Panc1 (cell line): ENCODE measurements at regions not wholly inside any gene's neighbourhood (a gene's known extent, or its start where the extent isn't known, plus 50 kb on each side); places are given as distances from the start of the nearest gene placed in this dataset.

Experiments
- ATAC-seq: fragments of 200-7000 bp; cut with Tn5 transposase; 2 replicates; pipeline ENCODE4 v1.9.1; 2020; ENCODE audit warnings: mild to moderate bottlenecking, moderate library complexity
- BruUV-seq: library from RNA; stranded (reverse); fragments of 400-500 nt; replicated peaks from 2 replicates; lab custom pipeline; 2021; lab: Mats Ljungman, UMichigan
- CTCF ChIA-PET: fragments of 300-600 bp; sonication (Branson Sonifier 250); formaldehyde crosslinking; loops from one replicate; lab custom pipeline; 2022; ENCODE audit warnings: antibody characterized with exemption; lab: Charles Lee
- POLR2A ChIA-PET: fragments of 300-600 bp; sonication (Branson Sonifier 250); formaldehyde crosslinking; loops from one replicate; lab custom pipeline; 2022; ENCODE audit warnings: antibody characterized with exemption; lab: Charles Lee
- DNase-seq: peaks from one replicate; pipeline ENCODE4 v3.0.0-alpha.2; 2010; ENCODE audit warnings: low read depth, low spot score
- H3K27ac ChIP-seq: 2 replicates; pipeline ENCODE4 v1.5.1; 2011; ENCODE audit warnings: mild to moderate bottlenecking, low read length, inconsistent platforms
- H3K27me3 ChIP-seq: fragments of 200-500 bp; sonication (Bioruptor generic); 2 replicates; pipeline ENCODE4 v1.6.0; 2014; ENCODE audit warnings: low read length, inconsistent platforms; ENCODE audit not compliant: control insufficient read depth, insufficient read depth
- H3K36me3 ChIP-seq: fragments of 200-500 bp; sonication (Bioruptor generic); 2 replicates; pipeline ENCODE4 v1.5.1; 2014; ENCODE audit warnings: inconsistent platforms, mild to moderate bottlenecking, low read length, moderate library complexity; ENCODE audit not compliant: control insufficient read depth, insufficient read depth
- H3K4me1 ChIP-seq: 2 replicates; pipeline ENCODE4 v1.5.1; 2011; ENCODE audit warnings: inconsistent platforms, mild to moderate bottlenecking, low read length, moderate library complexity; ENCODE audit not compliant: control insufficient read depth, insufficient read depth
- H3K4me3 ChIP-seq, 2 experiments: 2 replicates each; pipeline ENCODE4 v1.5.1; 2011 to 2012; ENCODE audit warnings: low read depth in 2 of 2, low read length in 2 of 2, mild to moderate bottlenecking in 2 of 2, inconsistent platforms in 1 of 2, moderate library complexity in 1 of 2
- H3K9me3 ChIP-seq: fragments of 200-500 bp; sonication (Bioruptor generic); 2 replicates; pipeline ENCODE4 v1.5.1; 2014; ENCODE audit warnings: low read depth, mild to moderate bottlenecking, inconsistent platforms, low read length, moderate library complexity; ENCODE audit not compliant: control insufficient read depth, insufficient read depth
- POLR2AphosphoS5 ChIP-seq: IDR thresholded peaks from 2 replicates; pipeline ENCODE4 v1.6.1; 2012; ENCODE audit warnings: mild to moderate bottlenecking, low read depth, low read length, moderate library complexity
- SIN3A ChIP-seq: IDR thresholded peaks from 2 replicates; pipeline ENCODE4 v1.6.1; 2012; ENCODE audit warnings: low read depth, mild to moderate bottlenecking, low read length, moderate library complexity, borderline replicate concordance; ENCODE audit not compliant: insufficient read depth
- TCF7L2 ChIP-seq: IDR thresholded peaks from 2 replicates; pipeline ENCODE4 v1.6.1; 2011; ENCODE audit warnings: mild to moderate bottlenecking, low read depth, low read length, inconsistent platforms
- in situ Hi-C: cut with HindIII; loops from 2 replicates; pipeline ENCODE4 v1.10.0; 2016; ENCODE audit warnings: low sequenced_read_pairs, low pct_unique_long_range_greater_than_20kb
- intact Hi-C: fragments of 100-400 bp; cut with micrococcal nuclease; formaldehyde crosslinking; loops from one replicate; pipeline ENCODE4 v1.10.0; 2022; ENCODE audit not compliant: unreplicated experiment
- TF ChIP-seq, protein P1 (sequence below): fragments of 450-650 bp; IDR thresholded peaks from 2 replicates; pipeline ENCODE4 v1.5.1; 2017; ENCODE audit warnings: mild to moderate bottlenecking
- TF ChIP-seq, protein P2 (sequence below), 2 experiments: IDR thresholded peaks; 2 replicates each; pipeline ENCODE4 v1.6.1; 2011 to 2012; ENCODE audit warnings: low read depth in 2 of 2, control low read depth in 1 of 2, low read length in 1 of 2, mild to moderate bottlenecking in 1 of 2, moderate library complexity in 1 of 2; ENCODE audit not compliant: insufficient read depth in 1 of 2

DNA sequence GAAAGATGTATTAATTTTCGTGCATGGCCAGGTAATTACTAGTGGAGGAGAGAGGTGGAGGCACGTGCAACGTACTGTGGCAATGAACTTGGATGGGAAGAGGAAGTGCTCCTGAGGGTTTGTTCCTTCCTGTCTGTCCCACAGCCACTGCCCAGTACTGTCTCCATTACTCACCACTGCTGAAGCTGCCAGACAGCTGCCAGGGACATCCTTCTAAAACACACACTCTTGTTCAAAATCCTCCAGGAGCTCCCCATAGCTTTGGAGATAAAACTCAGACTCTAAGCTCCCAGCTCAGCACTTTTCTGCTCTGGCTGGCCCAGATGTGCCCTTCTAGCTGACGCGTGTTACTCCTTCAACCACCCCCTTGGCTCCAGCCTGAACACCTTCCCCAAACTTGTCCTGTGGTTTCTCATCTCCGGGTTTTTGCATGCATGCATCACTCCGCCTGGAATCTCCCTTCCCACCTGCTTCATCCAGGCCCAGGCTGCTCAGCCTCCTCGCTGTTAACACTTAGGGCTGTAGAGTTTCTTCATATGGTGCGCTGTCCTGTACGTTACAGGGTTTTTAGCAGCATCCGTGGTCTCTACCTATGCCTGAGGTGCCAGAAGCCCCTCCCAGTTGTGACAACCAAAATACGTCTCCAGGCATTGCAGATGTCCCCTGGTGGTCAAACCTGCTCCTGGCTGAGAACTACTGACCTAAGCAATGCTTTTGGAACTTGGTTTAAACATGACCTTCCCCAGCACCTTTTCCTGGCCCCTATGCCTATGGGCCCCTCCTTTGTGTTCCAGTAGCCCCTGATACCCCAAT, 69.5 kb downstream of the C11orf91 start:
- no TSS peak for BruUV-seq
- H3K36me3 ChIP-seq: no peaks in the 10 kb centered on the region
- CTCF ChIA-PET: interaction anchor here (0.6 kb wide), 1 partner anchor 32 kb away, joined by 15 read pairs; no protein-coding TSS in a partner anchor
- ATAC-seq: no peak; the same call in 1 of the 2 replicates
- no peaks in the 10 kb centered on the region for H3K27me3 ChIP-seq
- DNase-seq: no peak
- no peaks in the 10 kb centered on the region for H3K9me3 ChIP-seq
- no peak overlapping the region for H3K4me3 ChIP-seq
- 0 out of 2 replicates have a peak, but pooled peaks cover 3% of the 10 kb centered on the region for H3K4me1 ChIP-seq
- intact Hi-C loops (no loop called here), in situ Hi-C loops (no loop called here)
- POLR2A ChIA-PET: no interaction called here
- H3K27ac ChIP-seq: no peak overlapping the region
- TF ChIP-seq POLR2AphosphoS5 (no peak), TCF7L2 (no peak)
- TF ChIP-seq, protein P1, sequence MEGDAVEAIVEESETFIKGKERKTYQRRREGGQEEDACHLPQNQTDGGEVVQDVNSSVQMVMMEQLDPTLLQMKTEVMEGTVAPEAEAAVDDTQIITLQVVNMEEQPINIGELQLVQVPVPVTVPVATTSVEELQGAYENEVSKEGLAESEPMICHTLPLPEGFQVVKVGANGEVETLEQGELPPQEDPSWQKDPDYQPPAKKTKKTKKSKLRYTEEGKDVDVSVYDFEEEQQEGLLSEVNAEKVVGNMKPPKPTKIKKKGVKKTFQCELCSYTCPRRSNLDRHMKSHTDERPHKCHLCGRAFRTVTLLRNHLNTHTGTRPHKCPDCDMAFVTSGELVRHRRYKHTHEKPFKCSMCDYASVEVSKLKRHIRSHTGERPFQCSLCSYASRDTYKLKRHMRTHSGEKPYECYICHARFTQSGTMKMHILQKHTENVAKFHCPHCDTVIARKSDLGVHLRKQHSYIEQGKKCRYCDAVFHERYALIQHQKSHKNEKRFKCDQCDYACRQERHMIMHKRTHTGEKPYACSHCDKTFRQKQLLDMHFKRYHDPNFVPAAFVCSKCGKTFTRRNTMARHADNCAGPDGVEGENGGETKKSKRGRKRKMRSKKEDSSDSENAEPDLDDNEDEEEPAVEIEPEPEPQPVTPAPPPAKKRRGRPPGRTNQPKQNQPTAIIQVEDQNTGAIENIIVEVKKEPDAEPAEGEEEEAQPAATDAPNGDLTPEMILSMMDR: peak; percentile 19; the same call in 1 of the 2 replicates

DNA sequence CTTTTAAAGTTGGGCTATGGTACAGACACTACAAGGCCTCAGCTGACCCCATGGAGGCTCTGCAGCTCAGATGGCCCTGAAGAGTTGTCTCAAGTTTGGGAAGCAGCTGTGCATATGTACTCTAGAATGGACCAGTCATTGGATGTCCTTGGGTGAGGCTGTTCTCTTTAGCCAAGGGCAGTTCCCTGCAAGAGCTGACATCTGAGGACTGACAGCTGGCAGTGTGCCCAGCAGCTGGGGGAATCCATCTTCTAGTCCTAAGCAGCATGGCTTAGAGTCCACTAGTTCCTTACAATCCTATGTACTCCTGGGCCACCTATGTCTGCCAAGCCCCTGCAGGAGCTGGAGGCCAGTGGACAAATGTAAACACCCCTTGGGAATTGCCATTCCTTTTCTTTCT, 76.5 kb downstream of the C11orf91 start:
- peaks cover 2% of the 10 kb centered on the region; the same call in 1 of the 2 replicates for H3K4me1 ChIP-seq
- BruUV-seq: no TSS peak
- no peak; the same call in 1 of the 2 replicates for ATAC-seq
- intact Hi-C loops: no loop called here
- ChIA-PET CTCF (no interaction called here), POLR2A (no interaction called here)
- H3K27ac ChIP-seq: no peak overlapping the region
- no peaks in the 10 kb centered on the region for H3K9me3 ChIP-seq
- TF ChIP-seq POLR2AphosphoS5: no peak
- TF ChIP-seq SIN3A: no peak
- no peak for TF ChIP-seq TCF7L2
- TF ChIP-seq, protein P2, sequence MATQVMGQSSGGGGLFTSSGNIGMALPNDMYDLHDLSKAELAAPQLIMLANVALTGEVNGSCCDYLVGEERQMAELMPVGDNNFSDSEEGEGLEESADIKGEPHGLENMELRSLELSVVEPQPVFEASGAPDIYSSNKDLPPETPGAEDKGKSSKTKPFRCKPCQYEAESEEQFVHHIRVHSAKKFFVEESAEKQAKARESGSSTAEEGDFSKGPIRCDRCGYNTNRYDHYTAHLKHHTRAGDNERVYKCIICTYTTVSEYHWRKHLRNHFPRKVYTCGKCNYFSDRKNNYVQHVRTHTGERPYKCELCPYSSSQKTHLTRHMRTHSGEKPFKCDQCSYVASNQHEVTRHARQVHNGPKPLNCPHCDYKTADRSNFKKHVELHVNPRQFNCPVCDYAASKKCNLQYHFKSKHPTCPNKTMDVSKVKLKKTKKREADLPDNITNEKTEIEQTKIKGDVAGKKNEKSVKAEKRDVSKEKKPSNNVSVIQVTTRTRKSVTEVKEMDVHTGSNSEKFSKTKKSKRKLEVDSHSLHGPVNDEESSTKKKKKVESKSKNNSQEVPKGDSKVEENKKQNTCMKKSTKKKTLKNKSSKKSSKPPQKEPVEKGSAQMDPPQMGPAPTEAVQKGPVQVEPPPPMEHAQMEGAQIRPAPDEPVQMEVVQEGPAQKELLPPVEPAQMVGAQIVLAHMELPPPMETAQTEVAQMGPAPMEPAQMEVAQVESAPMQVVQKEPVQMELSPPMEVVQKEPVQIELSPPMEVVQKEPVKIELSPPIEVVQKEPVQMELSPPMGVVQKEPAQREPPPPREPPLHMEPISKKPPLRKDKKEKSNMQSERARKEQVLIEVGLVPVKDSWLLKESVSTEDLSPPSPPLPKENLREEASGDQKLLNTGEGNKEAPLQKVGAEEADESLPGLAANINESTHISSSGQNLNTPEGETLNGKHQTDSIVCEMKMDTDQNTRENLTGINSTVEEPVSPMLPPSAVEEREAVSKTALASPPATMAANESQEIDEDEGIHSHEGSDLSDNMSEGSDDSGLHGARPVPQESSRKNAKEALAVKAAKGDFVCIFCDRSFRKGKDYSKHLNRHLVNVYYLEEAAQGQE (IDR thresholded peaks at IDR 0.05; ENCODE audit: insufficient read depth in 1 of 2, low read depth in 2 of 2, low read length in 1 of 2): no peak
- TF ChIP-seq, protein P1: no peak
- no peak overlapping the region for H3K4me3 ChIP-seq
- DNase-seq: no peak
- no peaks in the 10 kb centered on the region for H3K27me3 ChIP-seq
- in situ Hi-C loops: no loop called here
- H3K36me3 ChIP-seq: no peaks in the 10 kb centered on the region
